ENCODE measurements at regions not wholly inside any gene's neighbourhood (a gene's known extent, or its start where the extent isn't known, plus 50 kb on each side); places are given as distances from the start of the nearest gene placed in this dataset.

DNA sequence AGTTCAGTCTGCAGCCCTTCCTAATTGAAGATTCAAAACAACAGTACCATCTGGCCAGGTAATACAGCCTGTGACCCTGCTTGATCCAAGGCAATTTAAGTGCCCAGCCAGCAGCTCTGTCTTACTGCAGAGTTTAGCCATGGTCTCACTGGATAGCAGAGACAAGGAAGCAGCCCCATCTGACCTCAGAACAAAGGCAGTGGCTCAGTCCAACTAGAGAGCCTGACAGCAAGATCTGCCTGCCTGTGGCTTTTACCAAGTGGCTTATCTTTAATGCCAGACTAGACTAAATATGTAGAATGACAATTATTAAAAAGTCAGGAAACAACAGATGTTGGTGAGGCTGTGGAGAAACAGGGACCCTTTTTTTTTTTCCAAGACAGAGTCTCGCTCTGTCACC lies 293.4 kb downstream of the DTHD1 start:
- Histone ChIP-seq H3K9me2 (replicated peaks; ENCODE audit: control insufficient read depth, low read length) (no peaks in the 10 kb centered on the region), H3K27me3 (ENCODE audit: control insufficient read depth, low read length) (no peaks in the 10 kb centered on the region), H3F3A (ENCODE audit: control insufficient read depth, insufficient read depth) (no peaks in the 10 kb centered on the region), H3K36me3 (ENCODE audit: control insufficient read depth, low read length) (no peaks in the 10 kb centered on the region), H3K9me3 (ENCODE audit: control insufficient read depth, insufficient read depth, low read length) (no peaks in the 10 kb centered on the region), H3K27ac (ENCODE audit: low read depth, low read length) (no peak overlapping the region), H3K4me3 (ENCODE audit: low read length) (no peak overlapping the region), H3K79me2 (ENCODE audit: control insufficient read depth, low read length) (no peaks in the 10 kb centered on the region), H3K4me2 (ENCODE audit: low read length) (no peak overlapping the region), H3K4me1 (ENCODE audit: control insufficient read depth, low read length) (no peaks in the 10 kb centered on the region), H4K20me1 (ENCODE audit: control insufficient read depth, insufficient read depth, low read depth, low read length) (no peaks in the 10 kb centered on the region)
- TF ChIP-seq, protein P1, sequence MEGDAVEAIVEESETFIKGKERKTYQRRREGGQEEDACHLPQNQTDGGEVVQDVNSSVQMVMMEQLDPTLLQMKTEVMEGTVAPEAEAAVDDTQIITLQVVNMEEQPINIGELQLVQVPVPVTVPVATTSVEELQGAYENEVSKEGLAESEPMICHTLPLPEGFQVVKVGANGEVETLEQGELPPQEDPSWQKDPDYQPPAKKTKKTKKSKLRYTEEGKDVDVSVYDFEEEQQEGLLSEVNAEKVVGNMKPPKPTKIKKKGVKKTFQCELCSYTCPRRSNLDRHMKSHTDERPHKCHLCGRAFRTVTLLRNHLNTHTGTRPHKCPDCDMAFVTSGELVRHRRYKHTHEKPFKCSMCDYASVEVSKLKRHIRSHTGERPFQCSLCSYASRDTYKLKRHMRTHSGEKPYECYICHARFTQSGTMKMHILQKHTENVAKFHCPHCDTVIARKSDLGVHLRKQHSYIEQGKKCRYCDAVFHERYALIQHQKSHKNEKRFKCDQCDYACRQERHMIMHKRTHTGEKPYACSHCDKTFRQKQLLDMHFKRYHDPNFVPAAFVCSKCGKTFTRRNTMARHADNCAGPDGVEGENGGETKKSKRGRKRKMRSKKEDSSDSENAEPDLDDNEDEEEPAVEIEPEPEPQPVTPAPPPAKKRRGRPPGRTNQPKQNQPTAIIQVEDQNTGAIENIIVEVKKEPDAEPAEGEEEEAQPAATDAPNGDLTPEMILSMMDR (IDR thresholded peaks at IDR 0.05; ENCODE audit: low read depth, low read length, poor library complexity, severe bottlenecking) = no peak
- no peak for TF ChIP-seq EZH2phosphoT487 (IDR thresholded peaks at IDR 0.05; ENCODE audit: borderline replicate concordance, low read length)

DNA sequence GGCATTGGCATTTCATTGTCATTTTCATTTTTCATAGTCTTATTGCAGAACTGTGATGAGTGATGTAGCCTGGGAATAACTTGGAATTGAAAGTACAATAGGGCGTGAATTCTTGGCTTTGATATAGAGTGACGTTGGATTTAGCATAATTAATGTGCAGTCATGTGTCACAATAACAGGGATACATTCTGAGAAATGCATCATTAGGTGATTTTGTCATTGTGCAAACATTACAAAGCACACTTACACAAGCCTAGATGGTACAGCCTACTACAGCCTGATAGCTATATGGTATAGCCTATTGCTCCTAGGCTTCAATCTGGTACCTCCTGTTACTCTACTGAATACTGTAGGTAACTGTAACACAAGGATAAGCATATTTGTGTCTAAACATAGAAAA lies 300.8 kb downstream of the DTHD1 start:
- TF ChIP-seq, protein P1 (IDR thresholded peaks at IDR 0.05; ENCODE audit: low read depth, low read length, poor library complexity, severe bottlenecking) = no peak
- no peak for TF ChIP-seq EZH2phosphoT487 (IDR thresholded peaks at IDR 0.05; ENCODE audit: borderline replicate concordance, low read length)

DNA sequence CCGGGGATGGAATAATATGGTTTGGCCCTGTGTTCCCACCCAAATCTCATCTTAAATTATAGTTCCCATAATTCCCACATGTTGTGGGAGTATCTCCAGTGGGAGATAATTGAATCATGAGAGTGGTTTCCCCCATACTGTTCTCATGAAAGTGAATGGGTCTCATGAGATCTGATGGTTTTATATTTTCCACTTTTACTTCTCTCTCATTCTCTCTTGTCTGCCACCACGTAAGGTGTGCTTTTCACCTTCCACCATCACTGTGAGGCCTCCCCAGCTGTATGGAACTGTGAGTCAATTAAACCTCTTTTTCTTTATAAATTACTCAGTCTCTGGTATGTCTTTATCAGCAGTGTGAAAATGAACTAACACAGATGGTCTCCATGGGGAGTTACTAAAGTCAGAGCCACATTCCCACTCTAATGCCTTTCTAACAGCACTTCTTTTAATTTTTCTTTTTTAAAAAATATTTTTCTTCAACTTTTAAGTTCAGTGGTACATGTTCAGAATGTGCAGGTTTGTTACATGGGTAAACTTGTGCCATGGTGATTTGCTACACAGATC lies 306.6 kb downstream of the DTHD1 start:
- TF ChIP-seq EZH2phosphoT487 (IDR thresholded peaks at IDR 0.05; ENCODE audit: borderline replicate concordance, low read length) = no peak
- TF ChIP-seq, protein P1 (IDR thresholded peaks at IDR 0.05; ENCODE audit: low read depth, low read length, poor library complexity, severe bottlenecking) = no peak
- no peaks in the 10 kb centered on the region for H3K36me3 ChIP-seq (ENCODE audit: control insufficient read depth, low read length)
- H3F3A ChIP-seq (ENCODE audit: control insufficient read depth, insufficient read depth) = no peaks in the 10 kb centered on the region
- H4K20me1 ChIP-seq (ENCODE audit: control insufficient read depth, insufficient read depth, low read depth, low read length) = no peaks in the 10 kb centered on the region
- no peak overlapping the region for H3K4me3 ChIP-seq (ENCODE audit: low read length)
- no peaks in the 10 kb centered on the region for H3K9me2 ChIP-seq (replicated peaks; ENCODE audit: control insufficient read depth, low read length)
- no peaks in the 10 kb centered on the region for H3K4me1 ChIP-seq (ENCODE audit: control insufficient read depth, low read length)
- H3K4me2 ChIP-seq (ENCODE audit: low read length) = no peak overlapping the region
- no peaks in the 10 kb centered on the region for H3K27me3 ChIP-seq (ENCODE audit: control insufficient read depth, low read length)
- H3K27ac ChIP-seq (ENCODE audit: low read depth, low read length) = no peak overlapping the region
- no peaks in the 10 kb centered on the region for H3K79me2 ChIP-seq (ENCODE audit: control insufficient read depth, low read length)
- no peaks in the 10 kb centered on the region for H3K9me3 ChIP-seq (ENCODE audit: control insufficient read depth, insufficient read depth, low read length)

More for the DNA sequence above, 300.8 kb downstream of the DTHD1 start:
- Histone ChIP-seq H3F3A (ENCODE audit: control insufficient read depth, insufficient read depth) (no peaks in the 10 kb centered on the region), H3K9me3 (ENCODE audit: control insufficient read depth, insufficient read depth, low read length) (no peaks in the 10 kb centered on the region), H4K20me1 (ENCODE audit: control insufficient read depth, insufficient read depth, low read depth, low read length) (no peaks in the 10 kb centered on the region), H3K4me3 (ENCODE audit: low read length) (no peak overlapping the region), H3K4me1 (ENCODE audit: control insufficient read depth, low read length) (no peaks in the 10 kb centered on the region), H3K36me3 (ENCODE audit: control insufficient read depth, low read length) (no peaks in the 10 kb centered on the region), H3K27ac (ENCODE audit: low read depth, low read length) (no peak overlapping the region), H3K9me2 (replicated peaks; ENCODE audit: control insufficient read depth, low read length) (no peaks in the 10 kb centered on the region), H3K4me2 (ENCODE audit: low read length) (no peak overlapping the region), H3K79me2 (ENCODE audit: control insufficient read depth, low read length) (no peaks in the 10 kb centered on the region), H3K27me3 (ENCODE audit: control insufficient read depth, low read length) (no peaks in the 10 kb centered on the region)
